NOMO-1 (cell line): ENCODE measurements at regions not wholly inside any gene's neighbourhood (a gene's known extent, or its start where the extent isn't known, plus 50 kb on each side); places are given as distances from the start of the nearest gene placed in this dataset.
A peak's percentile ranks its signal among the peaks of the same experiment; 100 is the strongest.

Experiments used
- DNase-seq, 2 experiments: peaks; one replicate each; lab custom pipeline; 2025; ENCODE audit not compliant: unreplicated experiment in 2 of 2; lab: John Stamatoyannopoulos, UW

- DNase-seq = no peak
Observed at GRCh38 chr15:70219256-70219895, 121.7 kb upstream of the TLE3 start.

DNA sequence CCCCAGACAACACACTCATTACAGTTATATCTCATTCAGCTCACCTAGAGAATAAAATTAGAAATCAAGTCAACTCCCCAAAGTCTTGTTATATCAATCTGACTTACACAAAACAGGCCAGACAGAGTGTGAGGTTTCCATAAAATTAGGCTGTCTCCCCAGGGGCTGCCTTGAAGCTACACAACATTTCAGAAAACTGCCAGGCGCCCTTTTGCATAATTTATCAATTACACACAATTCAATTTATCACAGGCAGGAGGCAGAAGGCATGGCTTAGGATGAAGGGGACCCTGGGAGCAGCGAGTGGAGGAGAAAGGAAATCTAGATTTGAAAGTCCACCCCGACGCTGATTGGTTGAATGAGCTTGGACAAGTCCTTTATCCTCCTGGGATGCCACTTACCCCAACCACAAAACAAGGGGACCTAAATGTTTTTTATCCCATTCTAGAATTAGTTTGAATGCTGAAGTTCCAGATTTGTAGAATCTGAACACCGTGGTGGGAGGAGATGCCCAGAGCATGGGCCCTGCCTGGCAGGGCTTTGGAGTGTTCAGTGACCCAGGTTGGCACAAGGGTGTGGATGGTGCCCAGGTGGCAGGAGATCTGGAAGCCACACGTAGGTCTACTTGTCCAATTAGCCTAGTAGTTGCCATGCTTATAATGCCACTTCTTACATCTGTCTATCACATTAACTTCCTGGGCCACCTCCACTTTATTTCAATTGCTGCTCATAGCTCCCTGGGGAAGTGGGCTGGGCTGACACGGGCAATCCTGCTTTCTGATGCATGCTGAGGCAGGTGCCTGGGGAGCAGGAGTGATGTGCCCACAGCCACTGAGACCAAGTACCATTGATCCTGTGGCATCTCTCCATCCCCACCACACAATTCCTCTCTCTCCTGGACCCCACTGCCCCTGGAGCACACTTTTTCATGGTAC, 119.8 kb upstream of the TLE3 start:
- no peak for DNase-seq

DNA sequence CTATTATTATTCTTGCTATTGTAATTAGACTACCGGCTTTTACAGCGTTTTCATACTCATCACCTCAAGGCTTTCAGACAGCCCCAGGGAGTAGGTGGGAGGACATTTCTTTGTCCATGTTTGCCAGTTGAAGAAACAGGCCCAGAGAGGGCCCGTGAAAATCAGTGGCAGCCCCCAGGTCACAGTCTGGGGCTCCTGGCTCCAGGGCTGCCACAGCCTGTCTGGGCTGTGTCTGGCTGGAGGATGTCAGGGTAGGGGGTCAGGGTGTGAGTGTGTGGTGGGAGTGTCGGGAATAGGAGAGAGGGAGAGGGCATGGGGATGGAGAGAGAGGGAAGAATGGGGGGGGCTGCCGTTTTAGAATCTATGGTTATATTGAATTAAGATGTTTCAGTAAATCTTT, 118.2 kb upstream of the TLE3 start:
- no peak for DNase-seq

DNA sequence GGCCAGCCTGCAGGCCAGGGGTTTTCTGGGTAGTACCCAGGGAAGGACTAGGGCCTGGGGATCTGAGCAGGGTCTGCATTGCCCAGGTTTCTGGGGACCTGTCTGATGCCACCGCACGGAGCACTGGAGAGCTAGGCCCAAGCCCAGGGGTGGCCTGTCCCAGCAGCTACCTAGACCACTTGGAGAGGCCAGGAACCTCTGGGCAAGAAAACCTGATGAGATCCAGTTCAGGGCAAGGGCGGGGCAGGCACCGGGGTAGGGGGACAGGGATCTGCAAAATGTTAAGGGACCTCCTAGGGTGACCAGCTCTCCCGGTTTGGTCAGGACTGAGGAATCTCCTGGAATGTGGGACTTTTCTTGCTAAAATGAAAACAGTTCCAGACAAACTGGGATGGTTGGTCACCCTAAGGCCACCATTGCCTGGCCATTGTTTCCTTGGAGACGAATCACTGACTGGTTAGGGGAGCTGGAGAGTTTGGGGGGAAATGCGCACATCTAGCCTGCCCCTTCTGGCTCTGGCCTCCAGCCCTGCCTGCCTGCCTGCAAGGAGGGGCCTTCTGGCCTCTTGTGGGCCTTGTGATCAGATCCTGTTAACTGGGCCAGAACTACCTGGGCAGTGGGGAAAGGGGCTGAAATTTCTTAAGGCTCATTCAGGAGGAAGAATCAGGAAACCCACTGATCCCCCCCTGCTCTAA, 117.4 kb upstream of the TLE3 start:
- DNase-seq = no peak

- DNase-seq = no peak
Observed at GRCh38 chr15:70214276-70214675, 116.6 kb upstream of the TLE3 start.

DNA sequence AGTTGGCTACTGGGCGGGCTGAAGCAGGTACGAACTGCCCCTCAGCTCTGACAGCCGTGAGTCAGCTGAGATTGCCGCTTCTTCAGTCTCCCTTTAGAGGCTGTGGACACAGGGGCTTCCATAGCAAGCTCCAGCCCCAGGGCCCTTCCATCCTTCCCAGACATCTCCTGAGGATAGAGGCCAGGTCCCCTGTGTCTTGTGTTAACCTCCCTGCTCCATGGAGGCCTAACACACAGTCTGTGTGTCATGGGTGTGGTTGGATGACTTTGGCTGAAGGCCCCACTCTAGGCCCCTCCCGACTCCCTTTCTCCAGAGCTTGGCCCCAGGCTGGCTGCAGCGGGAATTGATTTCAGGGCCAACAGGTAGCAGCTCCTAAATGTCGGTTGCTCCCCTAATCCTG, 116.1 kb upstream of the TLE3 start:
- no peak for DNase-seq

- DNase-seq = no peak
Observed at GRCh38 chr15:70212963-70213315, 115.2 kb upstream of the TLE3 start.

GRCh38 chr15:70212286-70212962, 114.7 kb upstream of the TLE3 start:
- DNase-seq = no peak

GRCh38 chr15:70210528-70210927, 112.8 kb upstream of the TLE3 start:
- no peak for DNase-seq

DNA sequence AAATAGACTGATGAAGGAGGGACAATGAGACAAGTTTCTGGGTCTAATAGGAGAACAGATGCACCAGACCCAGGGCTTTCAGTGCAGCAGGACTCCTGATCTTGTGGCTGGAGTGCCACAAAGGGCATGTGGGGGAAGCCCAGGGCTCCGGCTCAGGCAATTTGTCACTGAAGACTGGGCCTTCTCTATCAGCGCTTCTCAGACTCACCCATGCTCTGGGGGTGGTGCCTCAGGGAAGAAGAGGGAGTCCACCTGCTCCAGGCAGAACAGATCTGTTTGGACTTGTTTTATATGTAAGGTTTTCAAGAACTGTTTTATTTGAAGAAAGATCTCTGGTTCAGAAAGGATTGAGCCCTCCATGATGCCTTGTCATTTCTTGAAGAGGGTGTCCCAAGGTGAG, 112.4 kb upstream of the TLE3 start:
- no peak for DNase-seq

- no peak for DNase-seq
Observed at GRCh38 chr15:70209499-70209898, 111.8 kb upstream of the TLE3 start.

DNA sequence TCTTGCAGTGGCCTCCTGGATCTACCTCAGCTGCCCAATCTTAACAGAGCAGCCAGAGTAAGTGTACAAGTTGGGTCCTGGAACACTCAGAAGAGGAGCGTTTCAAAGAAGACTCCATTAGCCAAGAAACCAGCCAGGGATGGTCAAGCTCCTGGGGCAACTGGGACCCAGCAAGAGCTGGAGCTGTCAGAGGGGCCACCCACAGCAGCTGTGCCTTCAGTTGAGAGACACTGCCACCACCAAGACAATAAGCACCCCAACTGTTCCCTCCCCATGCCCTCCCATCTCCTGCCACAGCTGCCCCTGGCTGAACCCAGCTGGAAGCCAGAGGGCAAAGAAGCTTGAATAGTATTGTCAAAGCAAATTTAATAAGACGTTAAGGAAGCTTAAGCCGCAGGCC, 110.6 kb upstream of the TLE3 start:
- DNase-seq = no peak

DNA sequence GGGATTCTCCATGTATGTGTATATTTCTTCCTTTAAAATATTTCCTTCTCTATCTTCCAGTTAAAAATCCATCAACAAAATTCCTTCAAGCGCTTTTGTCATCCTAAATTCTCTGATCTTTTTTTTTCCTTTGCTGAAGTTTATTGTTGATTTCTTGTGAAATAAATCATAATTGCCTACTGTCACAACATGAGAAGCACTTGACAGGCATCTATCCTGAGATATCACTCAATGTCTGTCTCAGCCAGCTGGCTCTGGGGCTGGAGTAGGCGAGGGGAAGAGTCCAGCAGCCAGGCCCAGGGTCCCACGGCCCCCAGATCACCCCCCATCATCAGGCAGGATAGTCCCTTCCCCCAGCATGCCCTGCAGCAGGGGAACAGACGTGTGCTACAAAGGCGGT, 109.0 kb upstream of the TLE3 start:
- no peak for DNase-seq

DNA sequence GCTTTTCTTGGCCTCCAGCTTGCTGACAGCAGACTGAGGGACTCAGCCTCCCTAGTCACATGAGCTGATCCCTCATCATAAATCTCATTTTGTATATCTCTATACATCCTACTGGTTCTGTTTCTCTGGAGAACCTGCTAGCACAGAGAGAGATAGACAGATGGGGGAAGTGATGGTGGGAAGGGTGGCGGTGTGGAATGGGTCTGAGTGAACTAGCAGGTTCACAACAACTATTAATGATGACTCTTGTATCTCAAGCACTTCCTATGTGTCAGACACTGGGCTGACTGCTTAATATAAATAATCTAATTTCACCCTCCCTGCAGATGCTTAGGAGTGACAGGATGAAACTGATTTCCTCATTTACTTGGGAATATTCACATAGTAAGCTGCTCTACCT, 106.9 kb upstream of the TLE3 start:
- no peak for DNase-seq

DNA sequence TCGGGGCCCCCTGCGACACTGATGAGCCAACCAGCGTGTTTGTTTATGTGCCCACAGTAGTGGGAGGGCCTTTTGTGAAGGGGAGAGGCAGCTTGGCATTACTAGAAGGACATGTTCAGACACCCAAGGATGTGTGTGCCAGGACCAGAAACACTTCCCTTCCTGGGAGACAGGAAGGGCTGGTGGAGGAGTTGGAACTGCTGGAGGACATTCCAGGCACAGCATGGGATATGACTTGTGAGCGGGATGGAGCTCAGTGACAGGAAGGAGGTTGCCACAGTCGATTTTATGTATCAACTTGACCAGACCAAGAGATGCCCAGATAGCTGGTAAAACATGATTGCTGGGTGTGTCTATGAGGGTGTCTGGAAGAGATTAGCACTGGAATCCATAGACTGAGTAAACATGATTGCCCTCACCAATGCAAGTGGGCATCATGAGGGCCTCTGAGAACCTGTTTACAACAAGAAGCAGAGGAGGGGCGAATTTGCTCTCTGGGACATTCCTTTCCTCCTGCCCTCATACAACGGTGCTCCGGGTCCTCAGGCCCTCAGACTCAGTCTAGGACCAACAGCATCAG, 106.4 kb upstream of the TLE3 start:
- no peak for DNase-seq

DNA sequence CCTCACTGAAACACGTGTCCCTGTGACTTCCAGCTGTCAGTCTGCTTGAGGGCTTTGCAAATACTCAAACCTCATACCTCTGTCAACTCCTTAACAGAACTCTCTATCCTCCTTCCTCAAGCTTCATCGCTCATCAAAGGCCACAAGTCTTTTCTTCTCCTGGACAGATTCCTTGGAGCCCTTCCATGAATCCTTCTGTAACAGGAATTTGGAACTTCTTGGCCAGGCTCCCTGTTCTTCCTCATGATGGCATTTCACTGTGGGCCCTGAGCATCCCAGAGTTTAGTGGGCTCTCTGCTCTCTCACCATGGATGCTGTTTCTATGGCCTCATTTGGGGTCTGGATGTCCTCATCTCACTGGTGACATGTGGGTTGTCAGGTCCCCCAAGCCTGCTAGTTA, 105.0 kb upstream of the TLE3 start:
- DNase-seq = no peak

GRCh38 chr15:70201425-70201775, 103.7 kb upstream of the TLE3 start:
- DNase-seq = no peak

DNA sequence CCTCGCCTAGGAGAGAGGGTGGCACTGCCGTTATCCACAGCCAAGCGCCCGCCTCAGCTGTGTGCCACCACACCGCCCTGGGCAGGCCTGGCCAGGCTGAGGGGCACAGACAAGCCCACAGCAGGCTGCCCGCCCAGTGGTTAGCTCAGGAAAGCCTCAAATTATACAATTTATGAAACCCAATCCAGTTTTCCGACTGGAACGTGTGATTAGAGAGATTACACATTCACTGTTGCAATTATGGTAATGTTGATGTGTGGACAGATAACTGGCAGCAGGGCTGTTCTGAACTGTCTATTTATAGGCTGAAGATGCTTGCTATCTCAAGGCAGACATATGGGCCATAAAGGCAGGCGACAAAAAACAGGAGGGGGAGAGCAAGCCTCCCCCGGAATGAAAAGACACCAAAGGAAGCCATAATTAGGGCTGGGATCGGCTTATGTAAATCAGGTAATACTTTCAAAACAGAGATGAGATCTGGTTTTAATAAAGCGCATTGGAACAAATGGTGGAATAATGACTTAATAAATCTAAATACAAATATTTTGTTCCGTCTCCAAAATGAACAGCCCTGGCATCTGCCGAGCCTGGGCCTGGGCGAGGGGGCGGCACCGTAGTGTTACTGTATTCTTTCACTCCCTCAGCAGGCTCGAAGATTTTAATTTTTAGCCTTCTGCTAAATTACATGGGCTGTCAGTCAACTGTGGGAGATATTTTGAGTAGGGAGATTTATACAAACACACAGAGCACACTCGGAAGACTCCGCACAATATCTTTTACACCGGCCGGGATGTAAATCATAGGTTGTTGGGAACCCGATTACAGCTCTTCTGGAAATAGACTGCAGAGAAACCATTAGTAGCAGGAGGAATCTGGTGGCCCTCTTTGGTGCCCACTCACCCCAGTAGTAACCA, 103.1 kb upstream of the TLE3 start:
- DNase-seq = peak; percentile 35 to 71

DNA sequence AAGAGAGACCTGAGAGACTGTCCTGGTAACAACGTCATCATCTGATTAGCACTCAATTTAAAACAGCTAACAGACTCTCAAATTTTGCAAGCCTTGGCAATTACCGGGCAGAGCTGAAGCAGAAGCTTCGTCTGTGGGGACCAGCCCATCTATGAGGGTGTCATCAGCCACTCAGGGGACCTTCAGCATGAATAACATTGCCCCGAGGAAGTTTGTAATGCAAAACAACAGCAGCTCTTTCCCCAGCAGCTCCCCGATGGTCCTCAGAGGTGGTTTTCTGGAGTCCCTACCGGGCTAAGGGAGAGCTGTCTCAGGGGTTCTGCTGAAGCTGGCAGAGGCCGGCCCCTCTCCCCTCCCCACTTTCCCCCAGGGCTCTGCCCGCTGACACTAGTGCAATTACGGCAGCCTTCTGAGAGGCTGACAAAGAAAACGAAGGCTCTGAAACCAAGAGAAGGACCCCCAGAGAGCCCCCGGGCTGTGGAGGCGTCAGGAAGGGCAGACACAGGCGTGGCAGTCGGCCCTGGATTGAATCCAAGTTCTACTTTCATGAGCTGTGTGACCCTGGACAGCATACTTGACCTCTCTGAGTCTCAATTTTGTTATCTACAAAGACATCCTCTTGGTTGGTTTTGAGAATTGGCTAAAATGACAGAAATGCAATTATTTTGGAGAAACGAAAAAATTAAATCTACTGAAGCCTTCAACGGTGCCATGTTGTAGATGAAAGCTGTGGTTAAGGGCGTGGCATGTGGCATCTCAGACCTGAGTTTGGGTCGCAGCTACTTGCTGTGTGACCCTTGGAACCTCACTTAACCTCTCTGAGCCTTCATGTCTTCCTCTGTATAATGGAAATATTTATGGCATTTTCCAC, 102.1 kb upstream of the TLE3 start:
- peak; percentile 54 to 68 for DNase-seq
